ENCODE measurements at regions not wholly inside any gene's neighbourhood (a gene's known extent, or its start where the extent isn't known, plus 50 kb on each side); places are given as distances from the start of the nearest gene placed in this dataset.

GRCh38 chr2:43084699-43085091 lies 141.7 kb downstream of the ZFP36L2 start:
- DNase-seq = no peak

- DNase-seq = no peak
Measured at GRCh38 chr2:43083710-43084698, 142.4 kb downstream of the ZFP36L2 start.

GRCh38 chr2:43082903-43083677 lies 143.3 kb downstream of the ZFP36L2 start:
- no peak for DNase-seq

- DNase-seq = no peak
Measured at GRCh38 chr2:43082111-43082894, 144.1 kb downstream of the ZFP36L2 start.

GRCh38 chr2:43081131-43081765 lies 145.2 kb downstream of the ZFP36L2 start:
- no peak for DNase-seq

- no peak for DNase-seq
Measured at GRCh38 chr2:43080571-43081021, 145.8 kb downstream of the ZFP36L2 start.

GRCh38 chr2:43078781-43079755 lies 147.3 kb downstream of the ZFP36L2 start:
- no peak for DNase-seq

GRCh38 chr2:43078301-43078700 lies 148.1 kb downstream of the ZFP36L2 start:
- no peak for DNase-seq

GRCh38 chr2:43077876-43078275 lies 148.5 kb downstream of the ZFP36L2 start:
- DNase-seq = no peak

GRCh38 chr2:43076676-43077075 lies 149.7 kb downstream of the ZFP36L2 start:
- DNase-seq = no peak

GRCh38 chr2:43075811-43076585 lies 150.4 kb downstream of the ZFP36L2 start:
- no peak for DNase-seq

- DNase-seq = no peak
Measured at GRCh38 chr2:43075054-43075593, 151.3 kb downstream of the ZFP36L2 start.

GRCh38 chr2:43074592-43075053 lies 151.8 kb downstream of the ZFP36L2 start:
- DNase-seq = no peak

GRCh38 chr2:43074052-43074451 lies 152.4 kb downstream of the ZFP36L2 start:
- no peak for DNase-seq

GRCh38 chr2:43073401-43073825 lies 153.0 kb downstream of the ZFP36L2 start:
- DNase-seq = no peak

GRCh38 chr2:43071599-43072550 lies 154.5 kb downstream of the ZFP36L2 start:
- no peak for DNase-seq

- no peak for DNase-seq
Measured at GRCh38 chr2:43070676-43071502, 155.5 kb downstream of the ZFP36L2 start.

GRCh38 chr2:43070030-43070429 lies 156.4 kb downstream of the ZFP36L2 start:
- DNase-seq = no peak
